GM10248 (cell line): ENCODE measurements at regions not wholly inside any gene's neighbourhood (a gene's known extent, or its start where the extent isn't known, plus 50 kb on each side); places are given as distances from the start of the nearest gene placed in this dataset.

ENCODE experiments used
- CTCF ChIA-PET: fragments of 300-600 bp; sonication (Branson Sonifier 250); formaldehyde crosslinking; extraction: SDS; loops from one replicate; lab custom pipeline; 2021; ENCODE audit warnings: antibody characterized with exemption; lab: Yijun Ruan, JAX
- POLR2A ChIA-PET: fragments of 350-650 bp; sonication (Branson Sonifier 250); formaldehyde crosslinking; extraction: SDS; loops from one replicate; lab custom pipeline; 2020; ENCODE audit warnings: antibody characterized with exemption; lab: Yijun Ruan, JAX
- DNase-seq: peaks from one replicate; pipeline ENCODE4 v3.0.0; 2012; ENCODE audit errors: extremely low spot score
- CTCF ChIP-seq: IDR thresholded peaks from 2 replicates; pipeline ENCODE4 v1.5.1; 2012; ENCODE audit warnings: mild to moderate bottlenecking, low read depth; ENCODE audit errors: extremely low read depth, missing control alignments, control extremely low read depth

GRCh38 chr5:100252037-100252436 is 283.1 kb upstream of the FAM174A start:
- ChIA-PET CTCF (no interaction called here), POLR2A (no interaction called here)
- DNase-seq = no peak
- TF ChIP-seq CTCF = no peak

- ChIA-PET POLR2A (no interaction called here), CTCF (interaction anchor here (0.7 to 1.3 kb wide), 4 partner anchors 10 to 26 kb away, joined by 3 to 4 read pairs (median 3); no protein-coding TSS in a partner anchor)
- TF ChIP-seq CTCF = no peak
- no peak for DNase-seq
These were observed 285.3 kb upstream of the FAM174A start for GRCh38 chr5:100249884-100250269.

DNA sequence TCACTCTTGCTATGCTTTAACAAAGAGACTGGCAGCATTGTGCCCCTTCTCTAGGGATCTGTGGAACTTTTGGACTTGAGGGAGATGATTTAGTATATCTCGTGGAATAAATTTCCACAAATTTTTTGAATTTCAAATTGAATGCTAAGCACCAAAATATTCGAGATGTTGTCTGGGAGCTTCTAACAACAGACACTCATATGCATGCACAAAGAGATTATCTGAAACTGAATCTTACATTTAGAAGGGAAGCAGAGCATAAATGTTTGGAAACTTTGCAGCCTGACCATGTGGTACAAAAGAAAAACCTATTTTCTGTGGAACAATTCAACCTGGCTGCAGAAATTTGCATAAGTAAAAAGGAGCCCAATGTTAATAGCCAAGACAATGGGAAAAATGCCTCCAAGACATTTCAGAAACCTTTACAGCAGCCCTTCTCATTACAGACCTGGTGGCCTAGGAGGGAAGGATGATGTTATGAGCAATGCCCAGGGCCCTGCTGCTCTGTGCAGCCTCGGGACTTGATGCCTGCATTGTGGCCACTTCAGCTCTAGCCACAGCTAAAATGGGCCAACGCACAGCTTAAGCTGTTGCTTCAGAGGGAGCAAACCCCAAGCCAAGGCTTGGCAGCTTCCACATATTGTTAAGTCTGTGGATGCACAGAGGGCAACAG is 285.8 kb upstream of the FAM174A start:
- no peak for TF ChIP-seq CTCF
- ChIA-PET CTCF (interaction anchor here (0.7 to 1.3 kb wide), 4 partner anchors 10 to 26 kb away, joined by 3 to 4 read pairs (median 3); no protein-coding TSS in a partner anchor), POLR2A (no interaction called here)
- DNase-seq = no peak

GRCh38 chr5:100232736-100233135 is 302.4 kb upstream of the FAM174A start:
- CTCF ChIA-PET = no interaction called here
- POLR2A ChIA-PET = no interaction called here
- no peak for TF ChIP-seq CTCF
- no peak for DNase-seq

GRCh38 chr5:100188778-100189177 is 346.4 kb upstream of the FAM174A start:
- no peak for TF ChIP-seq CTCF
- POLR2A ChIA-PET = no interaction called here
- CTCF ChIA-PET = no interaction called here
- no peak for DNase-seq

GRCh38 chr5:100188339-100188738 is 346.8 kb upstream of the FAM174A start:
- POLR2A ChIA-PET = no interaction called here
- CTCF ChIA-PET = no interaction called here
- DNase-seq = no peak
- TF ChIP-seq CTCF = no peak
